Spleen (tissue), 11 donors: ENCODE measurements at regions not wholly inside any gene's neighbourhood (a gene's known extent, or its start where the extent isn't known, plus 50 kb on each side); places are given as distances from the start of the nearest gene placed in this dataset.

Experiments
- DNase-seq: peaks from one replicate; pipeline ENCODE4 v3.0.0-alpha.2; 2020
- H3K27ac ChIP-seq, 8 donors: fragments of 200-600 bp; sonication (generic) in 7 of 8; 1 replicate in 4 of 8; 2 replicates in 4 of 8; pipeline versions ENCODE4 v1.5.0 to v1.8.0; 2016 to 2021; ENCODE audit warnings: inconsistent platforms in 4 of 8, mild to moderate bottlenecking in 4 of 8, moderate library complexity in 1 of 8
- H3K27me3 ChIP-seq, 7 donors: fragments of 200-600 bp; sonication (generic) in 6 of 7; replicated peaks in 1 of 7; 1 replicate in 4 of 7; 2 replicates in 3 of 7; pipeline versions ENCODE4 v1.5.0 to v1.8.0; 2016 to 2021; ENCODE audit warnings: inconsistent platforms in 3 of 7, mild to moderate bottlenecking in 1 of 7
- H3K36me3 ChIP-seq, 6 donors: fragments of 200-600 bp; sonication (generic) in 5 of 6; 1 replicate in 4 of 6; 2 replicates in 2 of 6; pipeline versions ENCODE4 v1.5.0 to v1.8.0; 2016 to 2021; ENCODE audit warnings: inconsistent platforms in 2 of 6
- H3K4me1 ChIP-seq, 6 donors: fragments of 200-600 bp; sonication (generic) in 5 of 6; 1 replicate in 3 of 6; 2 replicates in 3 of 6; pipeline versions ENCODE4 v1.5.0 to v1.8.0; 2016 to 2021; ENCODE audit warnings: inconsistent platforms in 3 of 6
- H3K4me3 ChIP-seq, 8 donors: fragments of 200-600 bp; sonication (generic) in 7 of 8; 1 replicate in 4 of 8; 2 replicates in 4 of 8; pipeline versions ENCODE4 v1.5.0 to v1.8.0; 2016 to 2021; ENCODE audit warnings: inconsistent platforms in 4 of 8, mild to moderate bottlenecking in 4 of 8, moderate library complexity in 2 of 8
- H3K9me3 ChIP-seq, 8 donors: fragments of 200-600 bp; sonication (generic) in 7 of 8; 1 replicate in 4 of 8; 2 replicates in 4 of 8; pipeline versions ENCODE4 v1.5.0 to v1.8.0; 2016 to 2021; ENCODE audit warnings: inconsistent platforms in 4 of 8
- POLR2A ChIP-seq, 3 donors: fragments of 450-650 bp; IDR thresholded peaks; one replicate each; pipeline ENCODE4 v1.5.1; 2017; ENCODE audit warnings: antibody characterized with exemption in 3 of 3, mild to moderate bottlenecking in 1 of 3
- POLR2AphosphoS5 ChIP-seq, 3 donors: sonication (generic); formaldehyde crosslinking; IDR thresholded peaks; one replicate each; pipeline ENCODE4 v1.5.1; 2017; ENCODE audit warnings: antibody characterized with exemption in 3 of 3
- WGBS, 5 donors: extraction: QIAGEN DNeasy Blood & Tissue Kit in 3 of 5; methylation state at CpG; one replicate each; pipeline versions ENCODE4 v1.1.5 to v1.1.7; 2013 to 2018; 5-methylcytosine and 5-hydroxymethylcytosine counted together
- intact Hi-C: fragments of 100-400 bp; cut with DNase I; formaldehyde crosslinking; loops from one replicate; pipeline ENCODE4 v1.15.0; 2023; ENCODE audit warnings: low total_unique reads
- TF ChIP-seq, protein P1 (sequence below), 11 experiments: fragments of 200-600 bp in 7 of 11; fragments of 450-650 bp in 4 of 11; sonication (generic) in 4 of 11; IDR thresholded peaks in 8 of 11; conservative IDR thresholded peaks in 3 of 11; 1 replicate in 7 of 11; 2 replicates in 4 of 11; pipeline versions ENCODE4 v1.4.0 to v1.8.0; 2016 to 2021; ENCODE audit warnings: antibody characterized with exemption in 11 of 11, inconsistent platforms in 4 of 11, mild to moderate bottlenecking in 1 of 11
- donor health status: healthy with polysubstance abuse.
- donor health status: DM: no; HTN: no; CAD: no; lungs with moderate emphysema.
- donor health status: DM: no; HTN: no; CAD: no.
- donor health status: Bipolar disorder and iron deficiency.
- donor health status: healthy.
- donor health status: DM: no; HTN: no; CAD: no.
- donor health status: DM: yes; HTN: yes; CAD: no.

DNA sequence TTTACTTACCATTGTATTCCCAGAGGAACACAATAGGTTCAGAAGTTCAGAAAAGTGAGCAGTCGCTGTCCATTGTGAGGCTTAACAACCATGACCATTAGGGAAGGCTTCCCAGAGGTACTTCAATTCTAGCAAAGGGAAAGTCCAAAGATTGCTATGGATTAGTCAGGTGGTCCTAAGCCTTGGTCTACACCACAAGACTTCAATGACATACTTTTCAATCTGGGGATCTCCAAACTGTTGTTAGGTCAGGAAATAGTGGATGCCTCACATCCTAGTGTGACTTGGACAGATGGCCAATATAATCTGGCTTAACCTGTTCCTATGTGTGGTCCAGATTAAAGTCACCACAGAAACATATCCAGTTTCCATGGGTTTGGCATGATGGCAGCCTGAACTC, 118.0 kb downstream of the SPCS3 start:
- WGBS, 5 donors: 74 to 89% (median 81%) methylated on average over 1 of the region's 1 CpG
- DNase-seq: no peak
- Histone ChIP-seq H3K9me3 (no peaks in the 10 kb centered on the region), H3K27ac (no peak overlapping the region), H3K4me1 (no peaks in the 10 kb centered on the region), H3K4me3 (no peak overlapping the region), H3K27me3 (no peaks in the 10 kb centered on the region), H3K36me3 (no peaks in the 10 kb centered on the region)
- intact Hi-C loops: no loop called here
- no peak for TF ChIP-seq POLR2AphosphoS5 (IDR thresholded peaks at IDR 0.05)
- TF ChIP-seq, protein P1, sequence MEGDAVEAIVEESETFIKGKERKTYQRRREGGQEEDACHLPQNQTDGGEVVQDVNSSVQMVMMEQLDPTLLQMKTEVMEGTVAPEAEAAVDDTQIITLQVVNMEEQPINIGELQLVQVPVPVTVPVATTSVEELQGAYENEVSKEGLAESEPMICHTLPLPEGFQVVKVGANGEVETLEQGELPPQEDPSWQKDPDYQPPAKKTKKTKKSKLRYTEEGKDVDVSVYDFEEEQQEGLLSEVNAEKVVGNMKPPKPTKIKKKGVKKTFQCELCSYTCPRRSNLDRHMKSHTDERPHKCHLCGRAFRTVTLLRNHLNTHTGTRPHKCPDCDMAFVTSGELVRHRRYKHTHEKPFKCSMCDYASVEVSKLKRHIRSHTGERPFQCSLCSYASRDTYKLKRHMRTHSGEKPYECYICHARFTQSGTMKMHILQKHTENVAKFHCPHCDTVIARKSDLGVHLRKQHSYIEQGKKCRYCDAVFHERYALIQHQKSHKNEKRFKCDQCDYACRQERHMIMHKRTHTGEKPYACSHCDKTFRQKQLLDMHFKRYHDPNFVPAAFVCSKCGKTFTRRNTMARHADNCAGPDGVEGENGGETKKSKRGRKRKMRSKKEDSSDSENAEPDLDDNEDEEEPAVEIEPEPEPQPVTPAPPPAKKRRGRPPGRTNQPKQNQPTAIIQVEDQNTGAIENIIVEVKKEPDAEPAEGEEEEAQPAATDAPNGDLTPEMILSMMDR (IDR thresholded peaks at IDR 0.05 in 8 of 11, conservative IDR thresholded peaks at IDR 0.05 in 3 of 11): no peak
- no peak for TF ChIP-seq POLR2A (IDR thresholded peaks at IDR 0.05)

DNA sequence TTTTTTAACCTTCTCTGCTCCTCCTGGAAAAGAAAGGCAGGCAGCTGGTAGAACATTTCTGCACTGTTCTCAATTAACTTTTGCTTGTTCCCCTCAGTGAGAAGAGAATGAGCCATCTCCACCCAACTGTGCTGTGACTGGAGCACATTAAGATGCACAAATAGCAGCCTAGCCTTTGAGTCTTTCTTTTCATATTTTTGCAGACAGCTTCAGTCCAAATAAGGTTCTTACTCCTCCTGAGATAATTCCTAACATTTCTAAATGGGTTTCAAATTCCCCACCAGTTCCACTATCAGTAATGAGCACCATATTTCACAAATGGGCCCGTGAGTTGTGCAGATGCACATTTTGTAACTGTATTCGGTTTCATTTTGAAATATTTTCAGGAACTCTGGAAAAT, 118.6 kb downstream of the SPCS3 start:
- H3K4me3 ChIP-seq: no peak overlapping the region
- intact Hi-C loops: no loop called here
- no peak for DNase-seq
- TF ChIP-seq, protein P1 (IDR thresholded peaks at IDR 0.05 in 8 of 11, conservative IDR thresholded peaks at IDR 0.05 in 3 of 11): no peak
- TF ChIP-seq POLR2A (IDR thresholded peaks at IDR 0.05): no peak
- TF ChIP-seq POLR2AphosphoS5 (IDR thresholded peaks at IDR 0.05): no peak
- no peaks in the 10 kb centered on the region for H3K36me3 ChIP-seq
- 73 to 90% (median 89%) methylated on average over 2 of the region's 2 CpGs for WGBS, 5 donors
- no peaks in the 10 kb centered on the region for H3K9me3 ChIP-seq
- no peak overlapping the region for H3K27ac ChIP-seq
- H3K4me1 ChIP-seq: no peaks in the 10 kb centered on the region
- H3K27me3 ChIP-seq: no peaks in the 10 kb centered on the region

DNA sequence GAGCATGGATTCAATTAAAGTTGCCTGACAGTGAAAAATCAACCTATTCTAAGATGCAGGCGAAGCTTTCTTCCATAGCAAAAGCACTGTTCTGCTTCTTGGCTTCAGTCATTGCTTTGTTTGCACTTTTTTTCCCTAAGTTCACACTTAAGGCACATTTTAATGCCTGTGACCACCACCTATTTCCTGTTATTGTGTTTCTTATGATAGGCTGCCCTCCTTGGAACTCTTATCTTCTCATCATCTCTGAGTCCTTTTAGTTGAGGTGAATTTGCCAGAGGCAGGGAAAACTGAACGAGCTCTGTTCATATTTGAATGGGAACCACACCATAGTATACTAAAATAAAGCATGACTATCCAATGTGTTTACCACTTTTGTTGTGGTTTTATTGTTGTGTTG, 119.8 kb downstream of the SPCS3 start:
- TF ChIP-seq POLR2AphosphoS5 (IDR thresholded peaks at IDR 0.05): no peak
- no peak for TF ChIP-seq POLR2A (IDR thresholded peaks at IDR 0.05)
- TF ChIP-seq, protein P1 (IDR thresholded peaks at IDR 0.05 in 8 of 11, conservative IDR thresholded peaks at IDR 0.05 in 3 of 11): no peak
- Histone ChIP-seq H3K9me3 (no peaks in the 10 kb centered on the region), H3K4me1 (no peaks in the 10 kb centered on the region), H3K27me3 (no peaks in the 10 kb centered on the region), H3K27ac (no peak overlapping the region), H3K4me3 (no peak overlapping the region), H3K36me3 (no peaks in the 10 kb centered on the region)
- intact Hi-C loops: no loop called here
- 30 to 45% (median 37%) methylated on average over 2 of the region's 2 CpGs for WGBS, 5 donors
- no peak for DNase-seq

DNA sequence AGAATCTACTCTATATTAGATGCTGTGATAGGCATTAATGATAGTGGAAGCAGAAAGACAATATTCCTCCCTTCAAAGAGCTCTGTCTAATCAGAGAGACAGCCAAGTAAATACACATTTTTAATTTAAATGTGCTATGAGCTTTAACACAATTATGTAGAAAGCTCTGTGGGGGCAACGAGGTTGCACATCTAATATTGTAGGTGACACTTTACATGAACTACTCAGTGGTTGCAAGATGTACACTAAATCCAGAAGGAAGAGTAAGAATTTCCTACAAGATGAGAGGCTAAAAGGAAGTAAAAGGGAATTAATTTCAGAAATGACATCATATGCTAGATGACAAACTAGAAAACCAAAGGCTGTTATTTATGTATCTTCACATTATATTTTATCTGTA, 120.9 kb downstream of the SPCS3 start:
- 69 to 88% (median 76%) methylated on average over 1 of the region's 1 CpG for WGBS, 5 donors
- no peak overlapping the region for H3K27ac ChIP-seq
- TF ChIP-seq, protein P1 (IDR thresholded peaks at IDR 0.05 in 8 of 11, conservative IDR thresholded peaks at IDR 0.05 in 3 of 11): no peak
- TF ChIP-seq POLR2A (IDR thresholded peaks at IDR 0.05): no peak
- TF ChIP-seq POLR2AphosphoS5 (IDR thresholded peaks at IDR 0.05): no peak
- intact Hi-C loops: no loop called here
- no peaks in the 10 kb centered on the region for H3K9me3 ChIP-seq
- no peaks in the 10 kb centered on the region for H3K27me3 ChIP-seq
- H3K36me3 ChIP-seq: no peaks in the 10 kb centered on the region
- no peak overlapping the region for H3K4me3 ChIP-seq
- DNase-seq: no peak
- no peaks in the 10 kb centered on the region for H3K4me1 ChIP-seq
